ENCODE measurements at regions not wholly inside any gene's neighbourhood (a gene's known extent, or its start where the extent isn't known, plus 50 kb on each side); places are given as distances from the start of the nearest gene placed in this dataset.
"Not testable (repeated sequence)": the region's sequence is repeated elsewhere in the genome, so short reads cannot be mapped to it uniquely, and the experiment has no call there.

- no peak for DNase-seq (ENCODE audit: low read depth)
Measured at GRCh38 chr5:38645508-38645907, 89.1 kb upstream of the LIFR start.

- DNase-seq (ENCODE audit: low read depth): no peak
Measured at GRCh38 chr5:38648703-38649291, 92.4 kb upstream of the LIFR start.

GRCh38 chr5:38650540-38650939 is 94.1 kb upstream of the LIFR start:
- DNase-seq (ENCODE audit: low read depth): no peak

GRCh38 chr5:38650946-38651345 is 94.5 kb upstream of the LIFR start:
- DNase-seq (ENCODE audit: low read depth): no peak

GRCh38 chr5:38651806-38652205 is 95.4 kb upstream of the LIFR start:
- no peak for DNase-seq (ENCODE audit: low read depth)

- DNase-seq (ENCODE audit: low read depth): no peak
Measured at GRCh38 chr5:38653389-38653788, 96.9 kb upstream of the LIFR start.

- no peak for DNase-seq (ENCODE audit: low read depth)
Measured at GRCh38 chr5:38655691-38656090, 99.2 kb upstream of the LIFR start.

- no peak for DNase-seq (ENCODE audit: low read depth)
Measured at GRCh38 chr5:38656568-38656967, 100.1 kb upstream of the LIFR start.

- no peak for DNase-seq (ENCODE audit: low read depth)
Measured at GRCh38 chr5:38657020-38657419, 100.6 kb upstream of the LIFR start.

- DNase-seq (ENCODE audit: low read depth): no peak
Measured at GRCh38 chr5:38660194-38660668, 103.8 kb upstream of the LIFR start.

GRCh38 chr5:38662090-38662489 is 105.6 kb upstream of the LIFR start:
- DNase-seq (ENCODE audit: low read depth): no peak

GRCh38 chr5:38663249-38663648 is 106.8 kb upstream of the LIFR start:
- DNase-seq (ENCODE audit: low read depth): no peak

- peak; percentile 56 for DNase-seq (ENCODE audit: low read depth)
Measured at GRCh38 chr5:38666668-38667498, 110.4 kb upstream of the LIFR start.

- DNase-seq (ENCODE audit: low read depth): no peak
Measured at GRCh38 chr5:38667499-38667776, 111.0 kb upstream of the LIFR start.

- no peak for DNase-seq (ENCODE audit: low read depth)
Measured at GRCh38 chr5:38669361-38669880, 113.0 kb upstream of the LIFR start.

GRCh38 chr5:38670066-38670465 is 113.6 kb upstream of the LIFR start:
- no peak for DNase-seq (ENCODE audit: low read depth)

GRCh38 chr5:38670878-38671277 is 114.4 kb upstream of the LIFR start:
- no peak for DNase-seq (ENCODE audit: low read depth)

GRCh38 chr5:38672059-38672788 is 115.8 kb upstream of the LIFR start:
- DNase-seq (ENCODE audit: low read depth): peak; percentile 53

GRCh38 chr5:38673671-38674071 is 117.2 kb upstream of the LIFR start:
- no peak for DNase-seq (ENCODE audit: low read depth)

- DNase-seq (ENCODE audit: low read depth): no peak
Measured at GRCh38 chr5:38675443-38675842, 119.0 kb upstream of the LIFR start.

GRCh38 chr5:38677636-38678035 is 121.2 kb upstream of the LIFR start:
- DNase-seq (ENCODE audit: low read depth): no peak

GRCh38 chr5:38678076-38678475 is 121.6 kb upstream of the LIFR start:
- DNase-seq (ENCODE audit: low read depth): no peak

GRCh38 chr5:38678697-38679096 is 122.3 kb upstream of the LIFR start:
- DNase-seq (ENCODE audit: low read depth): not testable (repeated sequence)
